SH-SY5Y (cell line): ENCODE measurements at regions not wholly inside any gene's neighbourhood (a gene's known extent, or its start where the extent isn't known, plus 50 kb on each side); places are given as distances from the start of the nearest gene placed in this dataset.

Source experiments
- GATA2 ChIP-seq: IDR thresholded peaks from 2 replicates; pipeline ENCODE4 v1.6.1; 2011; ENCODE audit warnings: mild to moderate bottlenecking, low read depth, low read length
- GATA3 ChIP-seq: IDR thresholded peaks from 2 replicates; pipeline ENCODE4 v1.6.1; 2011; ENCODE audit warnings: low read depth, mild to moderate bottlenecking, low read length, moderate library complexity

GRCh38 chrX:113400193-113400704 lies 559.6 kb upstream of the AMOT start:
- TF ChIP-seq GATA3 = no peak
- no peak for TF ChIP-seq GATA2
